Thyroid gland (tissue), 4 donors: ENCODE measurements at regions not wholly inside any gene's neighbourhood (a gene's known extent, or its start where the extent isn't known, plus 50 kb on each side); places are given as distances from the start of the nearest gene placed in this dataset.

ENCODE experiments used
- POLR2A ChIP-seq, 2 donors: fragments of 450-650 bp; IDR thresholded peaks; one replicate each; pipeline ENCODE4 v1.6.1; 2017; ENCODE audit warnings: antibody characterized with exemption in 2 of 2, mild to moderate bottlenecking in 2 of 2, moderate library complexity in 1 of 2
- TF ChIP-seq, protein P1 (sequence below), 6 experiments: fragments of 200-600 bp in 3 of 6; fragments of 450-650 bp in 3 of 6; sonication (generic) in 3 of 6; IDR thresholded peaks; one replicate each; pipeline ENCODE4 v1.5.1; 2016 to 2019; ENCODE audit warnings: antibody characterized with exemption in 6 of 6, mild to moderate bottlenecking in 2 of 6, inconsistent platforms in 1 of 6, moderate library complexity in 1 of 6

DNA sequence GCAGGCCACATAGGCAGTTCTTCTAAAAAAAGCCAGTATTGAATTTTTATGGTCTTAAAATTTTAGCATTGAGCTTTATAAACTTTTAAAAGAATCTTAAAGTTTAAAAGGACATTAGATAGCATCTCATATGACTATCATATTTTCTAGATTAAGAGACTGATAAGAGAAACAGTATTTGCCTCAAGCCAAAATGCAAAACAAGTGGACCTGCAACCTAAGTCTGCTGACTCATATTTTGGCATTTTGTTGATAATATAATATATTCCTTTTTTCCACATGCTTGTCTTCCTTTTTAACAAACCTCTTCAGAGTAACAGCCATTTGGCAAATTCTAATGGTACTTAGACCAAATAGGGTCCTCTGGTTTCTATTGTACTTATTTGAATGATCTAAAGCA lies 328.5 kb upstream of the GALNTL6 start:
- TF ChIP-seq, protein P1, sequence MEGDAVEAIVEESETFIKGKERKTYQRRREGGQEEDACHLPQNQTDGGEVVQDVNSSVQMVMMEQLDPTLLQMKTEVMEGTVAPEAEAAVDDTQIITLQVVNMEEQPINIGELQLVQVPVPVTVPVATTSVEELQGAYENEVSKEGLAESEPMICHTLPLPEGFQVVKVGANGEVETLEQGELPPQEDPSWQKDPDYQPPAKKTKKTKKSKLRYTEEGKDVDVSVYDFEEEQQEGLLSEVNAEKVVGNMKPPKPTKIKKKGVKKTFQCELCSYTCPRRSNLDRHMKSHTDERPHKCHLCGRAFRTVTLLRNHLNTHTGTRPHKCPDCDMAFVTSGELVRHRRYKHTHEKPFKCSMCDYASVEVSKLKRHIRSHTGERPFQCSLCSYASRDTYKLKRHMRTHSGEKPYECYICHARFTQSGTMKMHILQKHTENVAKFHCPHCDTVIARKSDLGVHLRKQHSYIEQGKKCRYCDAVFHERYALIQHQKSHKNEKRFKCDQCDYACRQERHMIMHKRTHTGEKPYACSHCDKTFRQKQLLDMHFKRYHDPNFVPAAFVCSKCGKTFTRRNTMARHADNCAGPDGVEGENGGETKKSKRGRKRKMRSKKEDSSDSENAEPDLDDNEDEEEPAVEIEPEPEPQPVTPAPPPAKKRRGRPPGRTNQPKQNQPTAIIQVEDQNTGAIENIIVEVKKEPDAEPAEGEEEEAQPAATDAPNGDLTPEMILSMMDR (IDR thresholded peaks at IDR 0.05), result no peak
- no peak for TF ChIP-seq POLR2A (IDR thresholded peaks at IDR 0.05)
